ENCODE measurements at regions not wholly inside any gene's neighbourhood (a gene's known extent, or its start where the extent isn't known, plus 50 kb on each side); places are given as distances from the start of the nearest gene placed in this dataset.

DNA sequence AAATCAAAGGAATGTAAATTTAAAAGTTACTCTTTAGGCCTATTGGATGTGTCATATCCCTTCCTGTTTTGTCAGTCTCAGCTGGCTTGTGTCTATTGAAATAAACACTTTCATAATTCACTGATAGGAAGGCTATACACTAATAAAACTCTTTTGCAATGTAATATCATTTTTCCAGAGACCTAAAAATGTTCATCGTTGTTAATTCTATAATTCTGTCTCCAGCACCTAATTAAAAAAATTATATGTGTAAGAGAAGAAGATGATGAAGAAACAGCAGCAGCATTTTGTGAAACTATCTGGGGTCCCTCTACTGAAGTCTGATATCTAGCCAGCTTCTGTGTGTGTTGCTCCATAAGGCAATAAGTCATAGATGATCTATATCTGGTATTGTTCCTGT is 602.7 kb downstream of the ETV1 start:
- intact Hi-C loops (cut with DNase I), result no loop called here
- no peak for ATAC-seq

GRCh38 chr7:13407911-13408310 is 581.6 kb downstream of the ETV1 start:
- Histone ChIP-seq H3K36me3 (no peaks in the 10 kb centered on the region), H3K4me1 (no peaks in the 10 kb centered on the region), H3K4me3 (no peak overlapping the region), H3K27me3 (ENCODE audit: low read depth) (no peaks in the 10 kb centered on the region), H3K9me3 (no peaks in the 10 kb centered on the region), H3K27ac (no peak overlapping the region)
- no peak for TF ChIP-seq CTCF (IDR thresholded peaks at IDR 0.05)
- DNase-seq (no peak), ATAC-seq (no peak)
- intact Hi-C loops (cut with DNase I), result no loop called here

More for the DNA sequence above, 602.7 kb downstream of the ETV1 start:
- Histone ChIP-seq H3K4me3 (no peak overlapping the region), H3K27me3 (ENCODE audit: low read depth) (no peaks in the 10 kb centered on the region), H3K9me3 (no peaks in the 10 kb centered on the region), H3K27ac (no peak overlapping the region), H3K36me3 (no peaks in the 10 kb centered on the region), H3K4me1 (no peaks in the 10 kb centered on the region)
- TF ChIP-seq CTCF (IDR thresholded peaks at IDR 0.05), result no peak
- DNase-seq, result no peak

DNA sequence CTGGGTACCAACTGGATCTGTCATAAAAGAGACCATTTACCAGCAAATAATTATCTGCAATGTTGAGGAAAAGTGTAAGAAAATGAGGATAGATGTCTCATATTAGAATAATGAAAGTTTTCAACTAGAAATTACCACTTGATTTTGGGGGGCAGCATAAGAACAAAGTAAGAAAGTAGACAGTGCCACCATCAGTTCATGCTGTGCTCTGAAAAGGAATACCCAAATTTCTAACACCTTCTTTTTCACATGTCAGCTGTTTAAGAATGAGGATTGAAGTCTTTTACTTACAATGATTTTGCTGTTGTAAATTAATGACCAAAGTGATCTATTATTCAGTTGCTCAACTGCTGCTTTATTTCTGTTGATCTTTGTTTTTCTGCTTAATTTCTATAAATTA is 578.3 kb downstream of the ETV1 start:
- Histone ChIP-seq H3K4me3 (no peak overlapping the region), H3K36me3 (no peaks in the 10 kb centered on the region), H3K27ac (no peak overlapping the region), H3K27me3 (ENCODE audit: low read depth) (no peaks in the 10 kb centered on the region), H3K9me3 (no peaks in the 10 kb centered on the region), H3K4me1 (no peaks in the 10 kb centered on the region)
- no peak for TF ChIP-seq CTCF (IDR thresholded peaks at IDR 0.05)
- intact Hi-C loops (cut with DNase I), result no loop called here
- no peak for DNase-seq
- ATAC-seq, result no peak

GRCh38 chr7:13411636-13412035 is 577.8 kb downstream of the ETV1 start:
- Histone ChIP-seq H3K4me3 (no peak overlapping the region), H3K4me1 (no peaks in the 10 kb centered on the region), H3K27ac (no peak overlapping the region), H3K36me3 (no peaks in the 10 kb centered on the region), H3K27me3 (ENCODE audit: low read depth) (no peaks in the 10 kb centered on the region), H3K9me3 (no peaks in the 10 kb centered on the region)
- DNase-seq (no peak), ATAC-seq (no peak)
- no peak for TF ChIP-seq CTCF (IDR thresholded peaks at IDR 0.05)
- intact Hi-C loops (cut with DNase I), result no loop called here

DNA sequence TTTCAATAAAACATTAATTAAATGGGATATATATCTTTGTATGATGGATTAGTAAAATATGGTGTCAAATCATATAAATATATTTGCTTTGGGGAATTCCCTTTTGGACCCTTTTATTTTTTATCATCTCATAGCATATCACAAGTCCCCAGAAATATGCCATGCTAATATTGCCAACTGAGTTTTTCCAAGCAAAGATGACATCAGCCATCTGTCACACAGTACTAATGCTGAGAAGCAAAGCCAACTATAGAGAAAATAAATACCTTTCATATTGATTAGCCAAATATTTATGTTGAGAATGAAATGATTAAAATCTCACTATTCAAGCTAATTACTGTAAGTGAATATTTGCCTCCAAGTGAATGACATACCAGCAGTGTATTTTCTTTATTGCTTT is 575.3 kb downstream of the ETV1 start:
- intact Hi-C loops (cut with DNase I), result no loop called here
- H3K9me3 ChIP-seq, result peaks cover 11% of the 10 kb centered on the region
- no peaks in the 10 kb centered on the region for H3K27me3 ChIP-seq (ENCODE audit: low read depth)
- no peak for DNase-seq
- no peaks in the 10 kb centered on the region for H3K4me1 ChIP-seq
- ATAC-seq, result no peak
- no peaks in the 10 kb centered on the region for H3K36me3 ChIP-seq
- no peak for TF ChIP-seq CTCF (IDR thresholded peaks at IDR 0.05)
- no peak overlapping the region for H3K4me3 ChIP-seq
- no peak overlapping the region for H3K27ac ChIP-seq

DNA sequence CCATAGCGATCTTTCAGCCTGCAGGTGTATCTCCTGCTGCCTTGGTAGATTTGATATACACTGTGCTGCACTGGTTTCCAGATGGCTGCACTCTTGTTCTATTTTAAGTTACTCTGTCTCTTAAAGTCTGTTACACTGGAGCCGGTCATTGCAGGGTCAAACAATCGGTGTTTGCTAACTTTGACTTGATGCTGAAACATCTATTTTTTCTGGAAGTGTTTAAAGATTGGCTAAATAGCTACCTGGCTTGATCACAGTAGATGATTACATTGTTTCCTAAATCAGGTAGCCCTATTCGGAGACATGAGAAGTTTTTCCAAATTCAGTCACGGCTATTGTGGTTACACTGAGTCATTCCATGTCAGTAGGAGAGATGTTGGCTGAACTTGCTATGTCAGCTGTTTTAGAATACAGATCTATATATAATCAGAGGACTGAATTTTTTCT is 574.8 kb downstream of the ETV1 start:
- Histone ChIP-seq H3K27me3 (ENCODE audit: low read depth) (no peaks in the 10 kb centered on the region), H3K4me1 (no peaks in the 10 kb centered on the region), H3K27ac (no peak overlapping the region), H3K4me3 (no peak overlapping the region), H3K9me3 (peaks cover 11% of the 10 kb centered on the region), H3K36me3 (no peaks in the 10 kb centered on the region)
- TF ChIP-seq CTCF (IDR thresholded peaks at IDR 0.05), result no peak
- ATAC-seq (peak in 1 of 2 donors; percentile 29), DNase-seq (no peak)
- intact Hi-C loops (cut with DNase I), result no loop called here

Measured in lower lobe of right lung (tissue), 2 donors.